ENCODE measurements at regions not wholly inside any gene's neighbourhood (a gene's known extent, or its start where the extent isn't known, plus 50 kb on each side); places are given as distances from the start of the nearest gene placed in this dataset.

DNA sequence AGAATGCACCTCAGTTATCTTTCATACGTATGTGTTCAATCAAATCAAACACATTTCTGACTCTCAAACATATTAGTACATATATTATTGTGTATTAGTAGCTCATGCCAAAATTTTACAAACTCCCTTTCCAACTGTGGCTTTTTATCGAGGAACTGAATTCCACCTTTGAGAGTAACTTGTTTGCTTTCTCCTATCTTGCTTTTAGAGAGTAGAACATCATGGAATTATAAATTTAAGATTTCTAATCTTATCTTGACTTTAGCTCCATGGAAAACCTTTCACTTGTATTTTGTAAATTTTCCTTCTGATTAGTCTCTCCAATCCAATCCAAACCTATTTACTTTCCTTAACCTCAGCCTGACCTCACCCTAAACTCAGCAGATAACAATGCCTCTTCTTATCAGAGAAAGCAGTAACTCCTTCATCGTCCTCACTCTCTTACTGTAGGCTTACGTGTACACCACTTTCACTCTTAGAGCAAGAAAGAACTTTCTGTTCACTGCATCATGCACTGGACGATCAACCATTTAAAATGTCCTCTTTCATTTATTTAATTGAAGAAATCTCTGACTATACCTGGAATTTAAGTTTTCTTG, 164.5 kb downstream of the TMTC3 start:
- H3K9me1 ChIP-seq (replicated peaks; ENCODE audit: control insufficient read depth, extremely low read depth, insufficient read depth, low read length), result no peaks in the 10 kb centered on the region
- H3K79me2 ChIP-seq (ENCODE audit: control insufficient read depth, insufficient read depth, low read length), result no peaks in the 10 kb centered on the region
- DNase-seq (ENCODE audit: low read depth, low spot score), result no peak
- no peak for FAIRE-seq
- H3K4me3 ChIP-seq (replicated peaks in 1 of 3; ENCODE audit: insufficient read depth in 1 of 3, low read depth in 1 of 3, low read length in 3 of 3), result no peak overlapping the region
- dilution Hi-C loops (cut with MboI; ENCODE audit: extremely low pct_ligation_motif_present, low sequenced_read_pairs), result no loop called here
- peaks cover 27% of the 10 kb centered on the region for H3K4me1 ChIP-seq (ENCODE audit: control insufficient read depth, extremely low read depth, insufficient read depth, low read length)
- ChIA-PET CTCF (interaction anchor here (0.7 to 1.0 kb wide), 2 partner anchors 18 to 687 kb away, joined by 3 to 5 read pairs; no protein-coding TSS in a partner anchor), POLR2A (no interaction called here)
- no peak overlapping the region for H3K27ac ChIP-seq (ENCODE audit: insufficient read depth, low read depth, low read length)
- H3K27me3 ChIP-seq (ENCODE audit: control insufficient read depth in 2 of 2, insufficient read depth in 2 of 2, low read length in 2 of 2), result no peaks in the 10 kb centered on the region
- intact Hi-C loops (cut with micrococcal nuclease), result loop anchor here (5.0 kb wide), 1 partner anchor 686 kb away; no protein-coding TSS in a partner anchor
- no peaks in the 10 kb centered on the region for H4K20me1 ChIP-seq (replicated peaks; ENCODE audit: control insufficient read depth, extremely low read depth, insufficient read depth, low read length)
- no peaks in the 10 kb centered on the region for H3K36me3 ChIP-seq (ENCODE audit: control insufficient read depth in 2 of 2, extremely low read depth in 1 of 2, insufficient read depth in 2 of 2, low read length in 2 of 2)
- H3K9me3 ChIP-seq (replicated peaks; ENCODE audit: control insufficient read depth, insufficient read depth, low read length), result no peaks in the 10 kb centered on the region
- BruUV-seq (replicated peaks), result no TSS peak
- H2AFZ ChIP-seq (ENCODE audit: low read depth, low read length), result no peak overlapping the region
- TF ChIP-seq FOS (IDR thresholded peaks at IDR 0.05; ENCODE audit: borderline replicate concordance, insufficient read depth, low read length) (no peak), POLR2AphosphoS5 (IDR thresholded peaks at IDR 0.05; ENCODE audit: insufficient read depth, low read depth, low read length) (no peak)
- H3K4me2 ChIP-seq (ENCODE audit: insufficient read depth, low read length), result no peak overlapping the region
- no peak overlapping the region for H3K9ac ChIP-seq (replicated peaks; ENCODE audit: extremely low read depth, insufficient read depth, low read length)

GRCh38 chr12:88307961-88308360, 165.9 kb downstream of the TMTC3 start:
- Histone ChIP-seq H2AFZ (ENCODE audit: low read depth, low read length) (no peak overlapping the region), H3K9me1 (replicated peaks; ENCODE audit: control insufficient read depth, extremely low read depth, insufficient read depth, low read length) (no peaks in the 10 kb centered on the region), H3K36me3 (ENCODE audit: control insufficient read depth in 2 of 2, extremely low read depth in 1 of 2, insufficient read depth in 2 of 2, low read length in 2 of 2) (no peaks in the 10 kb centered on the region), H3K9ac (replicated peaks; ENCODE audit: extremely low read depth, insufficient read depth, low read length) (no peak overlapping the region), H3K9me3 (replicated peaks; ENCODE audit: control insufficient read depth, insufficient read depth, low read length) (no peaks in the 10 kb centered on the region), H4K20me1 (replicated peaks; ENCODE audit: control insufficient read depth, extremely low read depth, insufficient read depth, low read length) (no peaks in the 10 kb centered on the region), H3K79me2 (ENCODE audit: control insufficient read depth, insufficient read depth, low read length) (no peaks in the 10 kb centered on the region), H3K27me3 (ENCODE audit: control insufficient read depth in 2 of 2, insufficient read depth in 2 of 2, low read length in 2 of 2) (no peaks in the 10 kb centered on the region), H3K27ac (ENCODE audit: insufficient read depth, low read depth, low read length) (no peak overlapping the region), H3K4me2 (ENCODE audit: insufficient read depth, low read length) (no peak overlapping the region), H3K4me3 (replicated peaks in 1 of 3; ENCODE audit: insufficient read depth in 1 of 3, low read depth in 1 of 3, low read length in 3 of 3) (no peak overlapping the region), H3K4me1 (ENCODE audit: control insufficient read depth, extremely low read depth, insufficient read depth, low read length) (peaks cover 27% of the 10 kb centered on the region)
- intact Hi-C loops (cut with micrococcal nuclease) (loop anchor here (2.0 to 5.0 kb wide), 2 partner anchors 65 to 684 kb away; no protein-coding TSS in a partner anchor), dilution Hi-C loops (cut with MboI; ENCODE audit: extremely low pct_ligation_motif_present, low sequenced_read_pairs) (no loop called here)
- no TSS peak for BruUV-seq (replicated peaks)
- no peak for DNase-seq (ENCODE audit: low read depth, low spot score)
- CTCF ChIA-PET, result interaction anchor here (1.6 kb wide), 1 partner anchor 19 kb away, joined by 3 read pairs; no protein-coding TSS in a partner anchor
- POLR2A ChIA-PET, result no interaction called here
- TF ChIP-seq POLR2AphosphoS5 (IDR thresholded peaks at IDR 0.05; ENCODE audit: insufficient read depth, low read depth, low read length) (no peak), POLR2A (IDR thresholded peaks at IDR 0.05; ENCODE audit: low read depth, low read length) (no peak), FOS (IDR thresholded peaks at IDR 0.05; ENCODE audit: borderline replicate concordance, insufficient read depth, low read length) (no peak), GATA2 (IDR thresholded peaks at IDR 0.05; ENCODE audit: insufficient read depth, insufficient read length, low read depth, low read length) (no peak), MYC (IDR thresholded peaks at IDR 0.05; ENCODE audit: low read depth, low read length) (no peak), CTCF (IDR thresholded peaks at IDR 0.05; ENCODE audit: extremely low read depth in 1 of 2, insufficient read depth in 1 of 2, low read depth in 1 of 2, low read length in 2 of 2) (no peak), EZH2 (IDR thresholded peaks at IDR 0.05; ENCODE audit: borderline replicate concordance, low read depth, low read length, severe bottlenecking) (no peak), JUN (IDR thresholded peaks at IDR 0.05; ENCODE audit: borderline replicate concordance, insufficient read depth, insufficient read length, low read depth) (no peak)
- TF ChIP-seq, protein P1, sequence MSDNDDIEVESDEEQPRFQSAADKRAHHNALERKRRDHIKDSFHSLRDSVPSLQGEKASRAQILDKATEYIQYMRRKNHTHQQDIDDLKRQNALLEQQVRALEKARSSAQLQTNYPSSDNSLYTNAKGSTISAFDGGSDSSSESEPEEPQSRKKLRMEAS (IDR thresholded peaks at IDR 0.05; ENCODE audit: insufficient read depth, insufficient read length), result no peak
- FAIRE-seq, result no peak

Data from endothelial cell of umbilical vein (primary cell).